Prostate gland (tissue), 2 donors: ENCODE measurements at regions not wholly inside any gene's neighbourhood (a gene's known extent, or its start where the extent isn't known, plus 50 kb on each side); places are given as distances from the start of the nearest gene placed in this dataset.
"Not testable (repeated sequence)": the region's sequence is repeated elsewhere in the genome, so short reads cannot be mapped to it uniquely, and the experiment has no call there.

ENCODE experiments used
- POLR2A ChIP-seq: fragments of 450-650 bp; IDR thresholded peaks from one replicate; pipeline ENCODE4 v1.6.1; 2016; ENCODE audit warnings: antibody characterized with exemption, mild to moderate bottlenecking
- POLR2AphosphoS5 ChIP-seq: sonication (generic); formaldehyde crosslinking; IDR thresholded peaks from one replicate; pipeline ENCODE4 v1.6.1; 2017; ENCODE audit warnings: antibody characterized with exemption
- TF ChIP-seq, protein P1 (sequence below), 4 experiments: fragments of 200-600 bp in 2 of 4; fragments of 450-650 bp in 2 of 4; sonication (generic) in 2 of 4; IDR thresholded peaks; 1 replicate in 3 of 4; 2 replicates in 1 of 4; pipeline ENCODE4 v1.5.1; 2016 to 2019; ENCODE audit warnings: antibody characterized with exemption in 4 of 4, mild to moderate bottlenecking in 2 of 4, moderate library complexity in 2 of 4

DNA sequence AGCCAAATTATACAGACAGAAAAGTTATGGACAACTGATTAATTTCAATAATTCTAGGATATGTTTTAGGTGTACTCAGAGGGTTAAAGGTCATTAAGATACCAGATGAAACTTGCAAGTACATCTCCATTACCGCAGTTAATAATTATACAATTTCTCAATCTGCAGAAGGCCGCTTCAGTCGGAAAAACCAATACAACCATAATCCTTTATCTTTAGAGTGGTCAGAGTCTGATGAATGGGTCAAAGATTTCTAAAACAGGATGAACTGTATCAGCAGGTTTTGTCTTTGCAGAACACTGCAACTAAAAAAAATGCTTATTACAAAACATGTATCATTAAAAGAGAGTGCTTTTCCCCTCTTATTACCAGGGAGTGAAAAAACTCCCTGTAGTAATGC is 78.5 kb downstream of the SYT15 start:
- TF ChIP-seq, protein P1, sequence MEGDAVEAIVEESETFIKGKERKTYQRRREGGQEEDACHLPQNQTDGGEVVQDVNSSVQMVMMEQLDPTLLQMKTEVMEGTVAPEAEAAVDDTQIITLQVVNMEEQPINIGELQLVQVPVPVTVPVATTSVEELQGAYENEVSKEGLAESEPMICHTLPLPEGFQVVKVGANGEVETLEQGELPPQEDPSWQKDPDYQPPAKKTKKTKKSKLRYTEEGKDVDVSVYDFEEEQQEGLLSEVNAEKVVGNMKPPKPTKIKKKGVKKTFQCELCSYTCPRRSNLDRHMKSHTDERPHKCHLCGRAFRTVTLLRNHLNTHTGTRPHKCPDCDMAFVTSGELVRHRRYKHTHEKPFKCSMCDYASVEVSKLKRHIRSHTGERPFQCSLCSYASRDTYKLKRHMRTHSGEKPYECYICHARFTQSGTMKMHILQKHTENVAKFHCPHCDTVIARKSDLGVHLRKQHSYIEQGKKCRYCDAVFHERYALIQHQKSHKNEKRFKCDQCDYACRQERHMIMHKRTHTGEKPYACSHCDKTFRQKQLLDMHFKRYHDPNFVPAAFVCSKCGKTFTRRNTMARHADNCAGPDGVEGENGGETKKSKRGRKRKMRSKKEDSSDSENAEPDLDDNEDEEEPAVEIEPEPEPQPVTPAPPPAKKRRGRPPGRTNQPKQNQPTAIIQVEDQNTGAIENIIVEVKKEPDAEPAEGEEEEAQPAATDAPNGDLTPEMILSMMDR (IDR thresholded peaks at IDR 0.05) = not testable (repeated sequence)
- TF ChIP-seq POLR2A, POLR2AphosphoS5: not testable (repeated sequence)
